Body of pancreas (tissue), 4 donors: ENCODE measurements at regions not wholly inside any gene's neighbourhood (a gene's known extent, or its start where the extent isn't known, plus 50 kb on each side); places are given as distances from the start of the nearest gene placed in this dataset.
A peak's percentile ranks its signal among the peaks of the same experiment; 100 is the strongest.

Experiments used
- ATAC-seq: fragments of 150-250 bp; one replicate; pipeline ENCODE4 v1.9.1; 2016
- DNase-seq, 4 donors: peaks; one replicate each; pipeline ENCODE4 v3.0.0-alpha.2; 2019
- H3K27ac ChIP-seq, 4 donors: fragments of 200-600 bp; sonication (generic); 1 replicate in 3 of 4; 2 replicates in 1 of 4; pipeline versions ENCODE4 v1.5.1 to v1.6.1; 2016 to 2019; ENCODE audit warnings: mild to moderate bottlenecking in 1 of 4, mixed read lengths in 1 of 4, moderate library complexity in 1 of 4
- H3K27me3 ChIP-seq, 2 donors: fragments of 200-600 bp; sonication (generic); one replicate each; pipeline ENCODE4 v1.6.0; 2016; ENCODE audit warnings: mild to moderate bottlenecking in 1 of 2
- H3K36me3 ChIP-seq, 2 donors: fragments of 200-600 bp; sonication (generic); replicated peaks in 1 of 2; 2 replicates each; pipeline ENCODE4 v1.5.1; 2016; ENCODE audit warnings: low read depth in 2 of 2; ENCODE audit not compliant: insufficient read depth in 1 of 2
- H3K4me1 ChIP-seq: fragments of 200-600 bp; sonication (generic); one replicate; pipeline ENCODE4 v1.6.0; 2016
- H3K4me3 ChIP-seq, 2 donors: fragments of 200-600 bp; sonication (generic); 1 replicate in 1 of 2; 2 replicates in 1 of 2; pipeline ENCODE4 v1.5.1; 2016 to 2019
- H3K9me3 ChIP-seq, 3 donors: fragments of 200-600 bp; sonication (generic); 1 replicate in 2 of 3; 2 replicates in 1 of 3; pipeline ENCODE4 v1.5.1; 2016
- CTCF ChIP-seq, 7 experiments: fragments of 450-650 bp in 4 of 7; fragments of 200-600 bp in 3 of 7; sonication (generic) in 3 of 7; IDR thresholded peaks; one replicate each; pipeline ENCODE4 v1.5.1; 2016 to 2019; ENCODE audit warnings: antibody characterized with exemption in 7 of 7
- POLR2A ChIP-seq, 3 donors: fragments of 450-650 bp; IDR thresholded peaks; one replicate each; pipeline ENCODE4 v1.6.1; 2016; ENCODE audit warnings: antibody characterized with exemption in 3 of 3, mild to moderate bottlenecking in 2 of 3
- whole genome bisulfite sequencing, 2 donors: methylation state at CpG; one replicate each; pipeline ENCODE4 v1.1.5; 2017; 5-methylcytosine and 5-hydroxymethylcytosine counted together
- intact Hi-C: fragments of 100-400 bp; cut with DNase I; formaldehyde crosslinking; loops from one replicate; pipeline ENCODE4 v1.15.1; 2023

- no peaks in the 10 kb centered on the region for H3K36me3 ChIP-seq
- WGBS, 2 donors = 39 to 69% methylated on average over 1 of the region's 1 CpG
- DNase-seq (no peak), ATAC-seq (no peak)
- intact Hi-C loops = no loop called here
- TF ChIP-seq POLR2A (IDR thresholded peaks at IDR 0.05) (no peak), CTCF (IDR thresholded peaks at IDR 0.05) (no peak)
- H3K4me1 ChIP-seq = peaks cover 7% of the 10 kb centered on the region
- H3K27me3 ChIP-seq = no peaks in the 10 kb centered on the region
- H3K9me3 ChIP-seq = no peaks in the 10 kb centered on the region
- peak overlapping the region in 2 of 4 donors; percentile 31 to 55 for H3K27ac ChIP-seq
- H3K4me3 ChIP-seq = no peak overlapping the region
These were observed 1493.5 kb upstream of the TMEM132C start for GRCh38 chr12:126773491-126773890.

- Histone ChIP-seq H3K9me3 (peaks cover 0 to 3% (median 0%) of the 10 kb centered on the region in 3 donors), H3K4me1 (peaks cover 7% of the 10 kb centered on the region), H3K27me3 (no peaks in the 10 kb centered on the region), H3K36me3 (no peaks in the 10 kb centered on the region), H3K27ac (no peak overlapping the region), H3K4me3 (no peak overlapping the region)
- ATAC-seq (no peak), DNase-seq (no peak)
- intact Hi-C loops = no loop called here
- 78 to 85% methylated on average over 6 of the region's 6 CpGs for WGBS, 2 donors
- TF ChIP-seq CTCF (IDR thresholded peaks at IDR 0.05) = no peak
- no peak for TF ChIP-seq POLR2A (IDR thresholded peaks at IDR 0.05)
These were observed 1490.8 kb upstream of the TMEM132C start for GRCh38 chr12:126776026-126776655.

GRCh38 chr12:126780343-126780742 lies 1486.6 kb upstream of the TMEM132C start:
- ATAC-seq (no peak), DNase-seq (no peak)
- H3K27me3 ChIP-seq = no peaks in the 10 kb centered on the region
- no peak overlapping the region for H3K27ac ChIP-seq
- no peaks in the 10 kb centered on the region for H3K4me1 ChIP-seq
- TF ChIP-seq CTCF (IDR thresholded peaks at IDR 0.05) (no peak), POLR2A (IDR thresholded peaks at IDR 0.05) (no peak)
- H3K36me3 ChIP-seq = no peaks in the 10 kb centered on the region
- H3K4me3 ChIP-seq = no peak overlapping the region
- peaks cover 0 to 3% (median 0%) of the 10 kb centered on the region in 3 donors for H3K9me3 ChIP-seq
- 82 to 88% methylated on average over 5 of the region's 5 CpGs for WGBS, 2 donors
- intact Hi-C loops = no loop called here

- Histone ChIP-seq H3K27me3 (no peaks in the 10 kb centered on the region), H3K4me3 (no peak overlapping the region), H3K9me3 (peaks cover 0 to 3% (median 0%) of the 10 kb centered on the region in 3 donors), H3K36me3 (no peaks in the 10 kb centered on the region), H3K27ac (no peak overlapping the region), H3K4me1 (no peaks in the 10 kb centered on the region)
- no peak for TF ChIP-seq POLR2A (IDR thresholded peaks at IDR 0.05)
- DNase-seq (no peak), ATAC-seq (no peak)
- intact Hi-C loops = no loop called here
- WGBS, 2 donors = 18 to 24% methylated on average over 3 of the region's 3 CpGs
These were observed 1485.4 kb upstream of the TMEM132C start for GRCh38 chr12:126781593-126781992.

GRCh38 chr12:126782083-126782482 lies 1484.9 kb upstream of the TMEM132C start:
- Histone ChIP-seq H3K36me3 (no peaks in the 10 kb centered on the region), H3K4me1 (no peaks in the 10 kb centered on the region), H3K9me3 (peaks cover 0 to 3% (median 0%) of the 10 kb centered on the region in 3 donors), H3K27ac (no peak overlapping the region), H3K4me3 (no peak overlapping the region), H3K27me3 (no peaks in the 10 kb centered on the region)
- 74 to 81% methylated on average over 2 of the region's 2 CpGs for WGBS, 2 donors
- no peak for DNase-seq
- TF ChIP-seq CTCF (IDR thresholded peaks at IDR 0.05) (no peak), POLR2A (IDR thresholded peaks at IDR 0.05) (no peak)
- intact Hi-C loops = no loop called here
- ATAC-seq = no peak
